PC-3 (cell line): ENCODE measurements at regions not wholly inside any gene's neighbourhood (a gene's known extent, or its start where the extent isn't known, plus 50 kb on each side); places are given as distances from the start of the nearest gene placed in this dataset.
"Not testable (repeated sequence)": the region's sequence is repeated elsewhere in the genome, so short reads cannot be mapped to it uniquely, and the experiment has no call there.

Experiments
- EZH2 ChIP-seq: fragments of 300-600 bp; sonication (generic); IDR thresholded peaks from one replicate; pipeline ENCODE4 v1.6.1; 2017; ENCODE audit warnings: antibody characterized with exemption, mild to moderate bottlenecking, low read length; ENCODE audit not compliant: unreplicated experiment
- TF ChIP-seq, protein P1 (sequence below): fragments of 300-600 bp; sonication (generic); conservative IDR thresholded peaks from 2 replicates; pipeline ENCODE4 v1.5.1; 2017; ENCODE audit warnings: antibody characterized with exemption, low read depth, mild to moderate bottlenecking, low read length

DNA sequence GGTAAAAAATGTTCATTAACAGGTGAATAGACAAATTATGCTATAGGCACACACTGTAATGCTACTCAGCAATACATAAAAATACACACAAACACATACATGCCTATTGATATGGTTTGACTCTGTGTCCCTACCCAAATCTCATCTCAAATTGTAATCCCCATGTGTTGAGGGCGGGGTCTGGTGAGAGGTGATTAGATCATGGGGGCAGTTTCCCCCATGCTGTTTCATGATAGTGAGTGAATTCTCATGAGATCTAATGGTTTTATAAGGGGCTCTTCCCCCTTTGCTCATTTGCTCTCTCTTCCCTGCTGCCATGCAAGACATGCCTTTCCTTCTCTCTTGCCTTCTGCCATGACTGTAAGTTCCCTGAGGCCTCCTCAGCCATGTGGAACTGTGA, 403.1 kb upstream of the RORB start:
- TF ChIP-seq EZH2 = not testable (repeated sequence)
- TF ChIP-seq, protein P1, sequence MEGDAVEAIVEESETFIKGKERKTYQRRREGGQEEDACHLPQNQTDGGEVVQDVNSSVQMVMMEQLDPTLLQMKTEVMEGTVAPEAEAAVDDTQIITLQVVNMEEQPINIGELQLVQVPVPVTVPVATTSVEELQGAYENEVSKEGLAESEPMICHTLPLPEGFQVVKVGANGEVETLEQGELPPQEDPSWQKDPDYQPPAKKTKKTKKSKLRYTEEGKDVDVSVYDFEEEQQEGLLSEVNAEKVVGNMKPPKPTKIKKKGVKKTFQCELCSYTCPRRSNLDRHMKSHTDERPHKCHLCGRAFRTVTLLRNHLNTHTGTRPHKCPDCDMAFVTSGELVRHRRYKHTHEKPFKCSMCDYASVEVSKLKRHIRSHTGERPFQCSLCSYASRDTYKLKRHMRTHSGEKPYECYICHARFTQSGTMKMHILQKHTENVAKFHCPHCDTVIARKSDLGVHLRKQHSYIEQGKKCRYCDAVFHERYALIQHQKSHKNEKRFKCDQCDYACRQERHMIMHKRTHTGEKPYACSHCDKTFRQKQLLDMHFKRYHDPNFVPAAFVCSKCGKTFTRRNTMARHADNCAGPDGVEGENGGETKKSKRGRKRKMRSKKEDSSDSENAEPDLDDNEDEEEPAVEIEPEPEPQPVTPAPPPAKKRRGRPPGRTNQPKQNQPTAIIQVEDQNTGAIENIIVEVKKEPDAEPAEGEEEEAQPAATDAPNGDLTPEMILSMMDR = not testable (repeated sequence)
